HepG2 (cell line): ENCODE measurements at regions not wholly inside any gene's neighbourhood (a gene's known extent, or its start where the extent isn't known, plus 50 kb on each side); places are given as distances from the start of the nearest gene placed in this dataset.

ENCODE experiments used
- BRCA1 ChIP-seq: sonication (generic); formaldehyde crosslinking; IDR thresholded peaks from 2 replicates; pipeline ENCODE4 v1.4.0; 2020; ENCODE audit warnings: missing genetic modification reagents
- HNRNPUL1 ChIP-seq: fragments of 200-400 bp; formaldehyde crosslinking; IDR thresholded peaks from 2 replicates; pipeline ENCODE4 v1.6.1; 2017; ENCODE audit warnings: low read depth, mild to moderate bottlenecking, low read length, moderate library complexity
- ISX ChIP-seq: sonication (generic); formaldehyde crosslinking; conservative IDR thresholded peaks from 2 replicates; pipeline ENCODE4 v1.5.0; 2020; ENCODE audit warnings: missing genetic modification reagents
- ZBTB44 ChIP-seq: sonication (generic); formaldehyde crosslinking; IDR thresholded peaks from 2 replicates; pipeline ENCODE4 v1.4.0; 2020; ENCODE audit warnings: missing genetic modification reagents
- ZFP36 ChIP-seq: fragments of 150-350 bp; IDR thresholded peaks from 2 replicates; pipeline ENCODE4 v1.6.1; 2018; ENCODE audit warnings: borderline replicate concordance, low read length, low read depth; ENCODE audit not compliant: partially characterized antibody
- ZNF280D ChIP-seq: sonication (generic); formaldehyde crosslinking; IDR thresholded peaks from 2 replicates; pipeline ENCODE4 v1.5.1; 2020; ENCODE audit warnings: mild to moderate bottlenecking, missing genetic modification reagents
- TF ChIP-seq, protein P1 (sequence below): sonication (generic); formaldehyde crosslinking; IDR thresholded peaks from 2 replicates; pipeline ENCODE4 v1.5.0; 2020; ENCODE audit warnings: mild to moderate bottlenecking, missing genetic modification reagents, moderate library complexity

- TF ChIP-seq ZFP36 (no peak), ZBTB44 (CRISPR knock-in tag) (no peak), BRCA1 (CRISPR knock-in tag) (no peak), ZNF280D (CRISPR knock-in tag) (no peak), HNRNPUL1 (no peak), ISX (CRISPR knock-in tag) (no peak)
- TF ChIP-seq, protein P1, sequence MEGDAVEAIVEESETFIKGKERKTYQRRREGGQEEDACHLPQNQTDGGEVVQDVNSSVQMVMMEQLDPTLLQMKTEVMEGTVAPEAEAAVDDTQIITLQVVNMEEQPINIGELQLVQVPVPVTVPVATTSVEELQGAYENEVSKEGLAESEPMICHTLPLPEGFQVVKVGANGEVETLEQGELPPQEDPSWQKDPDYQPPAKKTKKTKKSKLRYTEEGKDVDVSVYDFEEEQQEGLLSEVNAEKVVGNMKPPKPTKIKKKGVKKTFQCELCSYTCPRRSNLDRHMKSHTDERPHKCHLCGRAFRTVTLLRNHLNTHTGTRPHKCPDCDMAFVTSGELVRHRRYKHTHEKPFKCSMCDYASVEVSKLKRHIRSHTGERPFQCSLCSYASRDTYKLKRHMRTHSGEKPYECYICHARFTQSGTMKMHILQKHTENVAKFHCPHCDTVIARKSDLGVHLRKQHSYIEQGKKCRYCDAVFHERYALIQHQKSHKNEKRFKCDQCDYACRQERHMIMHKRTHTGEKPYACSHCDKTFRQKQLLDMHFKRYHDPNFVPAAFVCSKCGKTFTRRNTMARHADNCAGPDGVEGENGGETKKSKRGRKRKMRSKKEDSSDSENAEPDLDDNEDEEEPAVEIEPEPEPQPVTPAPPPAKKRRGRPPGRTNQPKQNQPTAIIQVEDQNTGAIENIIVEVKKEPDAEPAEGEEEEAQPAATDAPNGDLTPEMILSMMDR (CRISPR knock-in tag) = no peak
Observed at GRCh38 chr16:49204191-49204590, 77.4 kb downstream of the CBLN1 start.
